ENCODE measurements at regions not wholly inside any gene's neighbourhood (a gene's known extent, or its start where the extent isn't known, plus 50 kb on each side); places are given as distances from the start of the nearest gene placed in this dataset.
"Not testable (repeated sequence)": the region's sequence is repeated elsewhere in the genome, so short reads cannot be mapped to it uniquely, and the experiment has no call there.

DNA sequence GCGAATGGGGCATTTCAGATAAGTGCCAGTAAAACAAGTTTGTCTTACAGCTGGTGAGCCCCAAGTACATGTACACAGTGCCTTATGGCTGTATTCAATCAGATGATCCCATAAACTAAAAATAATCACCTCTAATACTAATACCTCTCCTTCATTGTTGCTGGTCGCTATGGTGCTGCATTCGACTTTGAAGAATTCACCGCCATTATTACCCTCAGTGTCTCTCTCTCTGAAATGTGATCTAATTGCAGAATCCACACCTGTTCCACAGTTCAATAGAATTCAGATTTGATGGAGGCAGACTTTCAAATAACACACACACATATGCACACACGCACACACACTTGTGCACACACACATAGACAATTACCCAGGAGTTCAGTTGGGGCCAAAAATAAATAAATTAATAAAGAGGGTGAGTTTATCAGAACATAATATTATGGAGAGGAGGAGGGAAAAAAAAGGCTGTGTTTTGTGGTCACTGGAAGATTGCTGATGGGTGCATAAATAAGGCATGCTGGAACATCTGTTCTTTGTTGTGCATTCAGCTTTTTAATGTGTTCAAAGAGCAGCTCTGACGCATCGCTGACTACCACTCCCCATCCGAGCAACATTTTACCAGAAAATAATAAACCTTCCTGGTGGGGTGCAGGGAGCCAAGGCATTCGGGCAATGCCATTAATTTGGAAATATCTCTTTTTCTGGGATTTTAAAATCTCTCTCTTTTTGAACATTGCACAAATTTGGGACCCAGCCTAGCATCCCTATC is 235.7 kb downstream of the SATB1 start:
- Histone ChIP-seq H4K20me1 (ENCODE audit: low read depth, low read length) (no peaks in the 10 kb centered on the region), H2AFZ (ENCODE audit: low read depth, low read length, severe bottlenecking) (no peak overlapping the region), H3K79me2 (ENCODE audit: insufficient read depth, low read length) (no peaks in the 10 kb centered on the region), H3K4me3 (ENCODE audit: insufficient read depth, low read length, poor library complexity, severe bottlenecking) (no peak overlapping the region), H3K36me3 (ENCODE audit: low read length) (no peaks in the 10 kb centered on the region), H3F3A (ENCODE audit: insufficient read depth) (no peaks in the 10 kb centered on the region), H3K4me2 (ENCODE audit: low read depth, low read length, poor library complexity, severe bottlenecking) (no peak overlapping the region), H3K9me3 (ENCODE audit: insufficient read depth, low read length) (no peaks in the 10 kb centered on the region), H3K9ac (ENCODE audit: low read length) (no peak overlapping the region), H3K27ac (ENCODE audit: low read depth, low read length) (no peak overlapping the region), H3K27me3 (ENCODE audit: low read length) (no peaks in the 10 kb centered on the region), H3K9me2 (replicated peaks; ENCODE audit: insufficient read depth, low read length) (no peaks in the 10 kb centered on the region)
- TF ChIP-seq EZH2phosphoT487 (conservative IDR thresholded peaks at IDR 0.05; ENCODE audit: low read length), result no peak
- TF ChIP-seq, protein P1, sequence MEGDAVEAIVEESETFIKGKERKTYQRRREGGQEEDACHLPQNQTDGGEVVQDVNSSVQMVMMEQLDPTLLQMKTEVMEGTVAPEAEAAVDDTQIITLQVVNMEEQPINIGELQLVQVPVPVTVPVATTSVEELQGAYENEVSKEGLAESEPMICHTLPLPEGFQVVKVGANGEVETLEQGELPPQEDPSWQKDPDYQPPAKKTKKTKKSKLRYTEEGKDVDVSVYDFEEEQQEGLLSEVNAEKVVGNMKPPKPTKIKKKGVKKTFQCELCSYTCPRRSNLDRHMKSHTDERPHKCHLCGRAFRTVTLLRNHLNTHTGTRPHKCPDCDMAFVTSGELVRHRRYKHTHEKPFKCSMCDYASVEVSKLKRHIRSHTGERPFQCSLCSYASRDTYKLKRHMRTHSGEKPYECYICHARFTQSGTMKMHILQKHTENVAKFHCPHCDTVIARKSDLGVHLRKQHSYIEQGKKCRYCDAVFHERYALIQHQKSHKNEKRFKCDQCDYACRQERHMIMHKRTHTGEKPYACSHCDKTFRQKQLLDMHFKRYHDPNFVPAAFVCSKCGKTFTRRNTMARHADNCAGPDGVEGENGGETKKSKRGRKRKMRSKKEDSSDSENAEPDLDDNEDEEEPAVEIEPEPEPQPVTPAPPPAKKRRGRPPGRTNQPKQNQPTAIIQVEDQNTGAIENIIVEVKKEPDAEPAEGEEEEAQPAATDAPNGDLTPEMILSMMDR (IDR thresholded peaks at IDR 0.05; ENCODE audit: insufficient read depth, low read length, poor library complexity, severe bottlenecking), result no peak

DNA sequence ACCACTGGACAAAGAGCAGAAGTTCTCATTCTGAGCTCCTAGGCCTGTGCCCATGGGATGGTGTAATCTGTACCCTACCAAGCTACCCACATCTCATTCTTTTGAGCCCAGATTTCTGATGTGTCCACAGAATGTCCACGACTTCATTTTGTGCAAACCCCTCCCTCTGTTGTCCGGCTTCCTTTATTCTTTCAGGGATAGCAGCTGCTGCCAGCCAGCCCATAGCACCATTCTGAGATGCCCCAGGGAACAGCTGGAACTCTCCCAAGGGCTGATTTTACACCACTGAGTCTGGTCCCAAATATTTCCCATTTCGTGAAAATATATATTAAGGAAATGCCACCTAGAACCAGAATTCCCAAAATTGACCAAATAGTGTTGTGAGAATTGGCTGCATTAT is 236.6 kb downstream of the SATB1 start:
- Histone ChIP-seq H3F3A (ENCODE audit: insufficient read depth) (no peaks in the 10 kb centered on the region), H3K27ac (ENCODE audit: low read depth, low read length) (no peak overlapping the region), H3K4me3 (ENCODE audit: insufficient read depth, low read length, poor library complexity, severe bottlenecking) (no peak overlapping the region), H3K36me3 (ENCODE audit: low read length) (no peaks in the 10 kb centered on the region), H3K9me2 (replicated peaks; ENCODE audit: insufficient read depth, low read length) (no peaks in the 10 kb centered on the region), H3K79me2 (ENCODE audit: insufficient read depth, low read length) (no peaks in the 10 kb centered on the region), H2AFZ (ENCODE audit: low read depth, low read length, severe bottlenecking) (no peak overlapping the region), H4K20me1 (ENCODE audit: low read depth, low read length) (no peaks in the 10 kb centered on the region), H3K27me3 (ENCODE audit: low read length) (no peaks in the 10 kb centered on the region), H3K9ac (ENCODE audit: low read length) (no peak overlapping the region), H3K9me3 (ENCODE audit: insufficient read depth, low read length) (no peaks in the 10 kb centered on the region), H3K4me2 (ENCODE audit: low read depth, low read length, poor library complexity, severe bottlenecking) (no peak overlapping the region)
- TF ChIP-seq EZH2phosphoT487 (conservative IDR thresholded peaks at IDR 0.05; ENCODE audit: low read length), result no peak
- TF ChIP-seq, protein P1 (IDR thresholded peaks at IDR 0.05; ENCODE audit: insufficient read depth, low read length, poor library complexity, severe bottlenecking), result no peak

DNA sequence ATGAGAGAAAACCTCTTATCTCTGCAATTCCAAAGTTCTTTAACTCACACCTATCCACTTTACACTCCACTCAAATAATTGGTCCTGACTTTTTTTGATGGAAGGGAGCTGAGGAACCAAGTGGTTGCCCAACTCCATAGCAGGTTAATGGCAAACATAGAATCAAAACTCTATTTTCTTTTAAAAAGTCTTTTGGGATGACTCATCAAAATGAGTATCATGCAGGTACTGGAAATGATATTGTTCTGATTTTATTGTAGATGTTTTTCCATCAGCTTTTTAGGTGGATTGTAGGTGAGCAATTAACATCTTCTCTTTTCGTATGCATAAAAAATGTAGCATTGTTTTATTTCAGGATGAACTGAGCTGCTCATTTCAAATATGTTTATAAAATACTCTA is 239.5 kb downstream of the SATB1 start:
- Histone ChIP-seq H3K9me2 (replicated peaks; ENCODE audit: insufficient read depth, low read length) (no peaks in the 10 kb centered on the region), H3F3A (ENCODE audit: insufficient read depth) (no peaks in the 10 kb centered on the region)
- TF ChIP-seq, protein P1 (IDR thresholded peaks at IDR 0.05; ENCODE audit: insufficient read depth, low read length, poor library complexity, severe bottlenecking), result no peak
- TF ChIP-seq EZH2phosphoT487 (conservative IDR thresholded peaks at IDR 0.05; ENCODE audit: low read length), result no peak

DNA sequence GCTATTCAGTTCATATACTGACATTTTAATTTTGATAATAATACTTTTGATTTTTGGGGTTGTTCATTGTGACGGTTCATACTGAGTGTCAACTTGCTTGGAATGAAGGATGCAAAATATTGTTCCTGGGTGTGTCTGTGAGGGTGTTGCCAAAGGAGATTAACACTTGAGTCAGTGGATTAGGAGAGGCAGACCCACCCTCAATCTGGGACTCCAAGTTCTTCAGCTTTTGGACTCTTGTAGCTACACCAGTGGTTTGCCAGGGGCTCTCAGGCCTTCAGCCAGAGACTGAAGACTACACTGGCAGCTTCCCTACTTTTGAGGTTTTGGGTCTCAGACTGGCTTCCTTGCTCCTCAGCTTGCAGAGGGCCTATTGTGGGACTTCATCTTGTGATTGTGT is 242.2 kb downstream of the SATB1 start:
- not testable (repeated sequence) for H4K20me1 ChIP-seq (ENCODE audit: low read depth, low read length); H3K79me2 ChIP-seq (ENCODE audit: insufficient read depth, low read length); H3K27ac ChIP-seq (ENCODE audit: low read depth, low read length); H3K4me2 ChIP-seq (ENCODE audit: low read depth, low read length, poor library complexity, severe bottlenecking); H3K36me3 ChIP-seq (ENCODE audit: low read length); H3K4me3 ChIP-seq (ENCODE audit: insufficient read depth, low read length, poor library complexity, severe bottlenecking); H3F3A ChIP-seq (ENCODE audit: insufficient read depth); H3K9me3 ChIP-seq (ENCODE audit: insufficient read depth, low read length); H3K9ac ChIP-seq (ENCODE audit: low read length); H2AFZ ChIP-seq (ENCODE audit: low read depth, low read length, severe bottlenecking); H3K9me2 ChIP-seq (replicated peaks; ENCODE audit: insufficient read depth, low read length); H3K27me3 ChIP-seq (ENCODE audit: low read length)

More for the DNA sequence above, 239.5 kb downstream of the SATB1 start:
- no peak overlapping the region for H2AFZ ChIP-seq (ENCODE audit: low read depth, low read length, severe bottlenecking)
- no peak overlapping the region for H3K27ac ChIP-seq (ENCODE audit: low read depth, low read length)
- no peaks in the 10 kb centered on the region for H4K20me1 ChIP-seq (ENCODE audit: low read depth, low read length)
- H3K4me2 ChIP-seq (ENCODE audit: low read depth, low read length, poor library complexity, severe bottlenecking), result no peak overlapping the region
- H3K79me2 ChIP-seq (ENCODE audit: insufficient read depth, low read length), result no peaks in the 10 kb centered on the region
- no peaks in the 10 kb centered on the region for H3K36me3 ChIP-seq (ENCODE audit: low read length)
- no peak overlapping the region for H3K9ac ChIP-seq (ENCODE audit: low read length)
- H3K4me3 ChIP-seq (ENCODE audit: insufficient read depth, low read length, poor library complexity, severe bottlenecking), result no peak overlapping the region
- no peaks in the 10 kb centered on the region for H3K9me3 ChIP-seq (ENCODE audit: insufficient read depth, low read length)
- no peaks in the 10 kb centered on the region for H3K27me3 ChIP-seq (ENCODE audit: low read length)

Measured in SU-DHL-6 (cell line).